ENCODE measurements at regions not wholly inside any gene's neighbourhood (a gene's known extent, or its start where the extent isn't known, plus 50 kb on each side); places are given as distances from the start of the nearest gene placed in this dataset.
"Not testable (repeated sequence)": the region's sequence is repeated elsewhere in the genome, so short reads cannot be mapped to it uniquely, and the experiment has no call there.

DNA sequence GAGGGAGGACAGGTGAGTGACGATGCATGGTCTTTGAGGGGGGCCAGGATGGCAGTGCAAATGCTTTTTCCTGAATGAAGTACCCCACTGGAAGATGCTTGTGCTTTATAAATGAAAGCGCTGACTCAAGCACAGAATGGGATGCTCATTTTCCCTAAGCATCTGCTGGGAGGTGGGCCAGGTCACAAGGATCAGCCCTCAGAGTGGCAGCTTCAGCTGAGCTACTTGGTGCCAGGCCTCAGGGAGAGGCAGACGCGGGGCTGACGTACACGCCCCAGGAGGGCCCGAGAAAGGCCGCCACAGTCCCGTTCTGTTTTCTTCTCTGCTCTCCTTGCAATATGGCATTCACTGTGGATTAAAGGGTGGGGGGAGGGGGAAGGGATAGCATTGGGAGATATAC is 1535.8 kb downstream of the TSPY10 start:
- Histone ChIP-seq H3K9me3 (ENCODE audit: control insufficient read depth, low read length) (no peaks in the 10 kb centered on the region), H3K27ac (ENCODE audit: low read depth in 1 of 2, low read length in 2 of 2) (no peak overlapping the region), H3K27me3 (ENCODE audit: control insufficient read depth in 1 of 2, insufficient read depth in 2 of 2, low read length in 1 of 2) (no peaks in the 10 kb centered on the region), H3K36me3 (ENCODE audit: control insufficient read depth in 1 of 2, insufficient read depth in 2 of 2, low read length in 1 of 2) (no peaks in the 10 kb centered on the region), H3K4me1 (ENCODE audit: control insufficient read depth in 1 of 2, insufficient read depth in 2 of 2, low read length in 2 of 2) (no peaks in the 10 kb centered on the region), H3K4me3 (ENCODE audit: low read length in 2 of 2) (no peak overlapping the region)
- WGBS, 2 donors, result 74% methylated on average over 9 of the region's 9 CpGs; no CpG with 5 or more reads in 1 of the 2 donors
- ATAC-seq (ENCODE audit: low FRiP score) (no peak), DNase-seq (no peak)
- intact Hi-C loops (cut with DNase I), result no loop called here

DNA sequence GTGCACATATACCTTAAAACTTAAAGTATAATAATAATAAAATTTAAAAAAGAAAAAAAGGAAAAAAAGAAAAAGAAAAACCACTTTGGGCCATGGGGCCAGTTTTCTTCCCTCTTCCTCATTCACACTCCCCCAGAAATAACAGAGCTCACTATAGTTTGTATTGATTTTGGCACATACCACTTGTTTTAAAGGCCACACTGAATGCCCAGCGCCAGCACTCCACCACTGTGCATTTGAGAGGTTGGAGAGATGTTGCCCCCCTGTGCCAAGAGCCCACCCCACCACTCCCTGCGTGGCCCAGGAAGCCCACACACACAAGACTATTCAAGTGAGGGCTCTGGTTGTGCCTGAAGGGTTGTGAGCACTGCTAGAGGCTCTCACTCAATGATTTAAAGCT is 1536.3 kb downstream of the TSPY10 start:
- intact Hi-C loops (cut with DNase I), result no loop called here
- no peak overlapping the region for H3K4me3 ChIP-seq (ENCODE audit: low read length in 2 of 2)
- H3K9me3 ChIP-seq (ENCODE audit: control insufficient read depth, low read length), result no peaks in the 10 kb centered on the region
- H3K4me1 ChIP-seq (ENCODE audit: control insufficient read depth in 1 of 2, insufficient read depth in 2 of 2, low read length in 2 of 2), result no peaks in the 10 kb centered on the region
- 27% methylated on average over 2 of the region's 2 CpGs; no CpG with 5 or more reads in 1 of the 2 donors for WGBS, 2 donors
- no peaks in the 10 kb centered on the region for H3K36me3 ChIP-seq (ENCODE audit: control insufficient read depth in 1 of 2, insufficient read depth in 2 of 2, low read length in 1 of 2)
- DNase-seq (no peak), ATAC-seq (ENCODE audit: low FRiP score) (no peak)
- no peaks in the 10 kb centered on the region for H3K27me3 ChIP-seq (ENCODE audit: control insufficient read depth in 1 of 2, insufficient read depth in 2 of 2, low read length in 1 of 2)
- H3K27ac ChIP-seq (ENCODE audit: low read depth in 1 of 2, low read length in 2 of 2), result no peak overlapping the region

DNA sequence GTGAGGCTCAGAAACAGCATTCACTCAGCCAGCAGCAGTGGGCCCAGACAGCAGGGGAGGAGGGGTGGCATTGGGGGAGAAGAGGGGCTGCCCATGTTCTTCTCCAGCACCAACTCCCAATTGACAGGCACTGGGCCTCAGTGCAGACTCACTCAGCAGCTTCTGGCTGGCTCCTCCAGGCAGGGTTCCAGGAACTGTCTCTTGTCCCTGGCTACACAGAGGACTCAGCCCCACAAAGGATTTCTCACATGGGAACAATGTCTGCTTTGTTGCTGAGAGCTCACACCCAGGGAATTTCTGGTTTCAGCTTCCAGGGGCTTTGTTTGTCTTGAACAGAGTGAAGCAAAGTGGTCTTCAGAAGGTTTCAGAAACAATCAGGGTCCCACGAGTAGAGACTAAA is 1536.7 kb downstream of the TSPY10 start:
- Histone ChIP-seq H3K4me1 (ENCODE audit: control insufficient read depth in 1 of 2, insufficient read depth in 2 of 2, low read length in 2 of 2) (no peaks in the 10 kb centered on the region), H3K9me3 (ENCODE audit: control insufficient read depth, low read length) (no peaks in the 10 kb centered on the region), H3K36me3 (ENCODE audit: control insufficient read depth in 1 of 2, insufficient read depth in 2 of 2, low read length in 1 of 2) (no peaks in the 10 kb centered on the region), H3K4me3 (ENCODE audit: low read length in 2 of 2) (no peak overlapping the region), H3K27ac (ENCODE audit: low read depth in 1 of 2, low read length in 2 of 2) (no peak overlapping the region), H3K27me3 (ENCODE audit: control insufficient read depth in 1 of 2, insufficient read depth in 2 of 2, low read length in 1 of 2) (no peaks in the 10 kb centered on the region)
- ATAC-seq (ENCODE audit: low FRiP score) (no peak), DNase-seq (no peak)
- intact Hi-C loops (cut with DNase I), result no loop called here
- WGBS, 2 donors, result 24% methylated on average over 1 of the region's 1 CpG; no CpG with 5 or more reads in 1 of the 2 donors

DNA sequence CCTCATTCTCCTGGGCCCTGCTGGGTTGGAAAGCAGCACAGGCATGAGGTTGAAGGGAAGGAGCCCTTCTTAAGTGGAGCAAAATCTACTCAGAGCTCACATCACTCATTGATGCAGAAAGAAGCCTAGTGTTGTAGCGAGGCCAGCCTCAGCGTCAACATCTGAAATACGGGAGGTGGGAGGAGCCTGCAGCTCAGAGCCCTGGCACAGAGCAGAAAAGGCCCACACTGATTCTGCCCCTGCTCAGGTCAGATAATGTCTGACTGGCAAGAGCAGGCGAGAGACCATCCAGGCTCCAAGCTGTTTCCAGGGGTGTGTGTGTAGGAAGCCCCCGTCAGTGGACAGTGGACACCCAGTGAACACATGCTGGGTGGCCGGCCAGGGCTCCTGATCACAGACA is 1541.6 kb downstream of the TSPY10 start:
- no peaks in the 10 kb centered on the region for H3K9me3 ChIP-seq (ENCODE audit: control insufficient read depth, low read length)
- ATAC-seq (ENCODE audit: low FRiP score), result no peak
- WGBS, 2 donors, result 77% methylated on average over 6 of the region's 6 CpGs; no CpG with 5 or more reads in 1 of the 2 donors
- no peak overlapping the region for H3K27ac ChIP-seq (ENCODE audit: low read depth in 1 of 2, low read length in 2 of 2)
- no peaks in the 10 kb centered on the region for H3K27me3 ChIP-seq (ENCODE audit: control insufficient read depth in 1 of 2, insufficient read depth in 2 of 2, low read length in 1 of 2)
- no peaks in the 10 kb centered on the region for H3K4me1 ChIP-seq (ENCODE audit: control insufficient read depth in 1 of 2, insufficient read depth in 2 of 2, low read length in 2 of 2)
- DNase-seq, result no peak
- H3K4me3 ChIP-seq (ENCODE audit: low read length in 2 of 2), result no peak overlapping the region
- no peaks in the 10 kb centered on the region for H3K36me3 ChIP-seq (ENCODE audit: control insufficient read depth in 1 of 2, insufficient read depth in 2 of 2, low read length in 1 of 2)
- intact Hi-C loops (cut with DNase I), result no loop called here

DNA sequence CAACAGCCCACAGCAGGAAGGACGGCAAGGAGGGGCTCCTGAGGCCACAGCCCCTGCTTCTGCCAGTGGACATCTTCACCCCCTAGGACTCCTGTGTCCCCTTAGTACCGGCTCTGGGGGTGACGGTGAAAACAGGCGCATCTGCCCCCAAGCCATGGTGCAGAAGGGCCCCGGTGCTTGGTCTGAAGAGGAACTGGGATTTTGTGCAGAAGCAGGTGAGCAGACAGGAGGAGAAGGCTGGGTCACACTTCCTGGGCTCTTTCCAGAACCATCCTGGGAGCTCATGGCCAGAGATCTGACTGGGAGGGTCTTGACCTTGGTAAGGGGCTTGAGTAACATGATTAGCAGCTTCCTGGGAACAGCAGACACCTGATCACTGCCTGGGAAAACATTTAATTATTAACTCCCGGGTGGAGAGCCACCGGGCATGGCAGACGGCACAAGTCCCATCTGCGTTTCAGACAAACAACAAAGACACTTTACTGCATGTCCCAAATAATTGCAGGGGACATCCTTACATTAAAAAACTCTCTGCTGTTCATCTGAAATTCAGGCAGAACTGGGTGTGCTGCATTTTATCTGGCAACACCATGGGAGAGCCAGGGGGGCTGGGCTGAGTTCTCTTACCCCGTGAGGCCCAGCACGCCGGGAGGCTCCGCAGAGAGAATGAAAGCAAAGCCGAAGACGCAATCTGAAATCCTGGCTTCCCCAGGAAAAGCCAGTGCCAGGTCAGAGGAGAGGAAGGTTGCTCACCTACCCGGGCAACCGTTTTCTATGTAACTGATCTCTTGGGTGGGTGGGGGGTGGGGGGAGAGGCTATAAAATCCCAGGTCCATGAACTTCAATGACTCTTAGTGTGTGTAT is 1542.8 kb downstream of the TSPY10 start:
- no peak for DNase-seq
- H3K36me3 ChIP-seq (ENCODE audit: control insufficient read depth in 1 of 2, insufficient read depth in 2 of 2, low read length in 1 of 2), result no peaks in the 10 kb centered on the region
- WGBS, 2 donors, result 84% methylated on average over 17 of the region's 17 CpGs; no CpG with 5 or more reads in 1 of the 2 donors
- H3K4me1 ChIP-seq (ENCODE audit: control insufficient read depth in 1 of 2, insufficient read depth in 2 of 2, low read length in 2 of 2), result no peaks in the 10 kb centered on the region
- no peak for ATAC-seq (ENCODE audit: low FRiP score)
- H3K4me3 ChIP-seq (ENCODE audit: low read length in 2 of 2), result no peak overlapping the region
- H3K9me3 ChIP-seq (ENCODE audit: control insufficient read depth, low read length), result no peaks in the 10 kb centered on the region
- no peaks in the 10 kb centered on the region for H3K27me3 ChIP-seq (ENCODE audit: control insufficient read depth in 1 of 2, insufficient read depth in 2 of 2, low read length in 1 of 2)
- intact Hi-C loops (cut with DNase I), result no loop called here
- H3K27ac ChIP-seq (ENCODE audit: low read depth in 1 of 2, low read length in 2 of 2), result no peak overlapping the region

DNA sequence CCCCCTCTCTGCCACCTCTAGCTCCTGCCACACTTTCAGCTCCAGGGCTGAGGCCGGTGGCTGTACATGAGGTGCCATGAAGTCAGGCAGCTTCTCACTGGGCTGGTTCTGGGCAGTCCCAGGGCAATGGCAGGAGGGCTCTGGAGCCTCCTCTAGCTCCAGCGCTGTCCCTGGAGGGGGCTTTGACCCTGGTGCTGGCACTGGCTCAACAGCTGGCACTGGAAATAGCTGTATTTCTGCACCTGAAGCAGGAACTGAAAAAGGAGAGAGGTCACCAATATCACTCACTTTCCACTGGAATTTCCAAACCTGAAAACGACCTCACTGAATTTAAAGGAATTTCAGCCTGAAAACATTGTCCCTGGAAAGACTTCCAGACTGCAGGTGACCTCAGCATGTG is 1558.1 kb downstream of the TSPY10 start:
- H3K27me3 ChIP-seq (ENCODE audit: control insufficient read depth in 1 of 2, insufficient read depth in 2 of 2, low read length in 1 of 2); DNase-seq; ATAC-seq (ENCODE audit: low FRiP score); H3K9me3 ChIP-seq (ENCODE audit: control insufficient read depth, low read length); H3K27ac ChIP-seq (ENCODE audit: low read depth in 1 of 2, low read length in 2 of 2); intact Hi-C loops (cut with DNase I); H3K4me1 ChIP-seq (ENCODE audit: control insufficient read depth in 1 of 2, insufficient read depth in 2 of 2, low read length in 2 of 2); H3K4me3 ChIP-seq (ENCODE audit: low read length in 2 of 2); H3K36me3 ChIP-seq (ENCODE audit: control insufficient read depth in 1 of 2, insufficient read depth in 2 of 2, low read length in 1 of 2): not testable (repeated sequence)
- 46 to 89% methylated on average over 1 to 3 of the region's 3 CpGs for WGBS, 2 donors

DNA sequence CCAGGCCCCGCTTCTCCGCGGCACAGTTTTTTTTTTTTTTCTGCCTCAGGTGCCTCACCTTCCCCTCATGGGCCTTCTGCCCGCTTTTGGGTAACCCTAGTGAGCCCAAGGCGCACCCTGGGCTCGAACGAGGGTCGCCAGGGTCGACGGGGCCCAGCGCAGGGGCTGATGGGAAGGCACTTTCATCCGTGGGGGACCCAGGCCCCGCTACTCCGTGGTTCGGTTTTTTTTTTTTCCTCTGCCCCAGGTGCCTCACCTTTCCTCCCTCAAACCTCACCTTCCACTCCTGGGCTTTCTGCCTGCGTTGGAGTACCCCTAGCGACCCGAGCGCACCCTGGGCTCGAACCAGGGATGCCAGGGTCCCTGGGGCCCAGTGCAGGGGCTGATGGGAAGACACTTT is 1569.8 kb downstream of the TSPY10 start:
- DNase-seq; H3K36me3 ChIP-seq (ENCODE audit: control insufficient read depth in 1 of 2, insufficient read depth in 2 of 2, low read length in 1 of 2); intact Hi-C loops (cut with DNase I); H3K9me3 ChIP-seq (ENCODE audit: control insufficient read depth, low read length); H3K4me3 ChIP-seq (ENCODE audit: low read length in 2 of 2); H3K27me3 ChIP-seq (ENCODE audit: control insufficient read depth in 1 of 2, insufficient read depth in 2 of 2, low read length in 1 of 2); H3K4me1 ChIP-seq (ENCODE audit: control insufficient read depth in 1 of 2, insufficient read depth in 2 of 2, low read length in 2 of 2); H3K27ac ChIP-seq (ENCODE audit: low read depth in 1 of 2, low read length in 2 of 2): not testable (repeated sequence)
- ATAC-seq (ENCODE audit: low FRiP score), result peak; percentile 57
- WGBS, 2 donors, result 51 to 62% methylated on average over 10 to 17 of the region's 20 CpGs

DNA sequence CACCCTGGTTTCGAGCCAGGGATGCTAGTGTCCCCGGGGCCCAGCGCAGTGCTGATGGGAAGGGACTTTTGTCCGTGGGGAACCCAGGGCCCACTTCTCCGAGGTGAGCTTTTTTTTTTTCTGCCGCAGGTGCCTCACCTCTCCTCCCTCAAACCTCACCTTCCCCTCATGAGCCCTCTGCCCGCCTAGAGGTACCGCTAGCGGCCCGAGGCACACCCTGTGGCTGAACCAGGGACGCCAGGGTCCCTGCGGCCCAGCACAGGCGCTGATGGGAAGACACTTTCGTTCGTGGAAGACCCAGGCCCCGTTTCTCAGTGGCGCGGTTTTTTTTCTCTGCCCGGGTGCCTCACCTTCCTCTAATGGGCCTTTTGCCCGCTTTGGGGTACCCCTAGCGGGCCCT is 1570.7 kb downstream of the TSPY10 start:
- ATAC-seq (ENCODE audit: low FRiP score), result peak; percentile 68
- H3K27me3 ChIP-seq (ENCODE audit: control insufficient read depth in 1 of 2, insufficient read depth in 2 of 2, low read length in 1 of 2); DNase-seq; intact Hi-C loops (cut with DNase I); H3K4me1 ChIP-seq (ENCODE audit: control insufficient read depth in 1 of 2, insufficient read depth in 2 of 2, low read length in 2 of 2); H3K27ac ChIP-seq (ENCODE audit: low read depth in 1 of 2, low read length in 2 of 2); H3K4me3 ChIP-seq (ENCODE audit: low read length in 2 of 2); H3K36me3 ChIP-seq (ENCODE audit: control insufficient read depth in 1 of 2, insufficient read depth in 2 of 2, low read length in 1 of 2); H3K9me3 ChIP-seq (ENCODE audit: control insufficient read depth, low read length): not testable (repeated sequence)
- WGBS, 2 donors, result 62 to 74% methylated on average over 15 to 21 of the region's 21 CpGs

DNA sequence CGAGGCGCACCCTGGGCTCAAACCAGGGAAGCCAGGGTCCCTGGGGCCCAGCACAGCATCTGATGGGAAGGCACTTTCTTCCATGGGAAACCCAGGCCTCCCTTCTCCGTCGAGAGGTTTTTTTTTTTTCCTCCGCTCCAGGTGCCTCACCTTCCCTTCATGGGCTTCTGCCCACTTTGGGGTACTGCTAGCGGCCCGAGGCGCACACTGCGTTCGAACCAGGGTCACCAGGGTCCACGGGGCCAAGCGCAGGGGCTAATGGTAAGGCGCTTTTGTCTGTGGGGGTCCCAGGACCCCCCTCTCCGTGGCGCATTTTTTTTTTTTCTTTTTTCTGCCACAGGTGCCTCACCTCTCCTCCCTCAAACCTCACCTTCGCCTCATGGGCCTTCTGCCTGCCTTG is 1571.3 kb downstream of the TSPY10 start:
- H3K4me3 ChIP-seq (ENCODE audit: low read length in 2 of 2), result no peak overlapping the region
- 72 to 77% methylated on average over 7 to 16 of the region's 16 CpGs for WGBS, 2 donors
- intact Hi-C loops (cut with DNase I), result no loop called here
- H3K27me3 ChIP-seq (ENCODE audit: control insufficient read depth in 1 of 2, insufficient read depth in 2 of 2, low read length in 1 of 2), result no peaks in the 10 kb centered on the region
- no peak overlapping the region for H3K27ac ChIP-seq (ENCODE audit: low read depth in 1 of 2, low read length in 2 of 2)
- H3K4me1 ChIP-seq (ENCODE audit: control insufficient read depth in 1 of 2, insufficient read depth in 2 of 2, low read length in 2 of 2), result no peaks in the 10 kb centered on the region
- H3K36me3 ChIP-seq (ENCODE audit: control insufficient read depth in 1 of 2, insufficient read depth in 2 of 2, low read length in 1 of 2), result no peaks in the 10 kb centered on the region
- DNase-seq, result no peak
- H3K9me3 ChIP-seq (ENCODE audit: control insufficient read depth, low read length), result no peaks in the 10 kb centered on the region
- no peak for ATAC-seq (ENCODE audit: low FRiP score)

All from aorta (tissue), 5 donors.